ENCODE measurements at regions not wholly inside any gene's neighbourhood (a gene's known extent, or its start where the extent isn't known, plus 50 kb on each side); places are given as distances from the start of the nearest gene placed in this dataset.

DNA sequence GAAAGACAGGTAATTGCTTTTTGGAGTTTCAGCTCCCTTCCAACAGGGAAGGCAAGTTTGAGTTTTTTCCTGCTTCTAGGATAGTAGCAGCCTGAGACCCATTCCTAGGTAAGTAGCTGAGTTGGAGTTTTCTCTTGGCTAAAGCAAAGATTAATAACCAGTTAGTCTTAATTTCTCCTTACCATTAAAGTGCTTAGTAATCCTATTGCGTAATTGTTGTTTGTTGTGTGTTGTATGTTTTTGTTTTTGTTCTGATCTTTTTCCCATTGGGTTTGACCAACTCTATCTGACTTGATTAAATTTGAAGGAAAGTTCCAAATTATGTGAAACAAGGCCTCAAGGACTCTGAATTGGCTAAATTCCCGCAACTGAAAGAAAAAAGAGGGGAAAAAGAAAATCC, 83.5 kb downstream of the TBX22 start:
- WGBS (ENCODE audit: insufficient coverage, insufficient replicate concordance, low lambda C conversion rate, missing lambda C conversion rate): 25% methylated on average over 2 of the region's 2 CpGs
- Histone ChIP-seq H3K4me1 (ENCODE audit: control insufficient read depth, insufficient read depth, low read length) (no peaks in the 10 kb centered on the region), H4K20me1 (ENCODE audit: control insufficient read depth, insufficient read depth) (no peaks in the 10 kb centered on the region), H3K4me2 (ENCODE audit: control insufficient read depth, insufficient read depth) (no peak overlapping the region), H3K27ac (ENCODE audit: control insufficient read depth, insufficient read depth) (no peak overlapping the region), H3K27me3 (replicated peaks in 1 of 2; ENCODE audit: control insufficient read depth in 2 of 2, insufficient read depth in 2 of 2, low read length in 1 of 2) (no peaks in the 10 kb centered on the region), H3K4me3 (no peak overlapping the region), H3K36me3 (ENCODE audit: control insufficient read depth in 2 of 2, insufficient read depth in 2 of 2, low read length in 1 of 2) (no peaks in the 10 kb centered on the region), H3K9me3 (replicated peaks; ENCODE audit: control insufficient read depth, insufficient read depth, low read length) (no peaks in the 10 kb centered on the region), H2AFZ (ENCODE audit: control insufficient read depth, low read depth, low read length) (no peak overlapping the region), H3K79me2 (ENCODE audit: control insufficient read depth, insufficient read depth, low read length) (no peaks in the 10 kb centered on the region), H3K9ac (ENCODE audit: control insufficient read depth, insufficient read depth, low read length) (no peak overlapping the region)
- in situ Hi-C loops (cut with MboI): no loop called here
- ChIA-PET SMC1A (ENCODE audit: uncharacterized antibody, unreplicated experiment) (no interaction called here), CTCF (no interaction called here), POLR2A (no interaction called here), RAD21 (ENCODE audit: unreplicated experiment) (no interaction called here)
- FAIRE-seq: no peak
- no peak for ATAC-seq
- TF ChIP-seq POU2F2 (IDR thresholded peaks at IDR 0.05; ENCODE audit: borderline replicate concordance, low read depth, low read length) (no peak), HDAC2 (IDR thresholded peaks at IDR 0.05) (no peak), SREBF1 (IDR thresholded peaks at IDR 0.05; ENCODE audit: low read length) (no peak), HDAC6 (IDR thresholded peaks at IDR 0.05; ENCODE audit: unreplicated experiment) (no peak), BACH1 (IDR thresholded peaks at IDR 0.05; ENCODE audit: borderline replicate concordance) (no peak), NFYA (IDR thresholded peaks at IDR 0.05; ENCODE audit: borderline replicate concordance, low read depth, low read length) (no peak), JUND (IDR thresholded peaks at IDR 0.05; ENCODE audit: low read depth, low read length) (no peak), CEBPB (IDR thresholded peaks at IDR 0.05; ENCODE audit: borderline replicate concordance in 1 of 2, low read depth in 2 of 2, low read length in 2 of 2) (no peak), WRNIP1 (IDR thresholded peaks at IDR 0.05; ENCODE audit: borderline replicate concordance, low read depth, low read length) (no peak), CBX3 (IDR thresholded peaks at IDR 0.05; ENCODE audit: borderline replicate concordance, low read depth) (no peak), ZSCAN29 (IDR thresholded peaks at IDR 0.05) (no peak), NR2F1 (conservative IDR thresholded peaks at IDR 0.05) (no peak), HSF1 (IDR thresholded peaks at IDR 0.05; ENCODE audit: low read depth, low read length) (no peak)
- TF ChIP-seq, protein P1, sequence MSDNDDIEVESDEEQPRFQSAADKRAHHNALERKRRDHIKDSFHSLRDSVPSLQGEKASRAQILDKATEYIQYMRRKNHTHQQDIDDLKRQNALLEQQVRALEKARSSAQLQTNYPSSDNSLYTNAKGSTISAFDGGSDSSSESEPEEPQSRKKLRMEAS (IDR thresholded peaks at IDR 0.05; ENCODE audit: low read depth, low read length): no peak
- TF ChIP-seq, protein P2, sequence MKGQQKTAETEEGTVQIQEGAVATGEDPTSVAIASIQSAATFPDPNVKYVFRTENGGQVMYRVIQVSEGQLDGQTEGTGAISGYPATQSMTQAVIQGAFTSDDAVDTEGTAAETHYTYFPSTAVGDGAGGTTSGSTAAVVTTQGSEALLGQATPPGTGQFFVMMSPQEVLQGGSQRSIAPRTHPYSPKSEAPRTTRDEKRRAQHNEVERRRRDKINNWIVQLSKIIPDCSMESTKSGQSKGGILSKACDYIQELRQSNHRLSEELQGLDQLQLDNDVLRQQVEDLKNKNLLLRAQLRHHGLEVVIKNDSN (IDR thresholded peaks at IDR 0.05; ENCODE audit: borderline replicate concordance, extremely low read length, insufficient read depth, low read depth, low read length): no peak
- no TSS peak for BruUV-seq (replicated peaks)
- no peak for DNase-seq (ENCODE audit: low read depth, low spot score)
- intact Hi-C loops (cut with micrococcal nuclease; ENCODE audit: unreplicated experiment): no loop called here

Measured in GM12878 (cell line).